Ovary (tissue), 7 donors: ENCODE measurements at regions not wholly inside any gene's neighbourhood (a gene's known extent, or its start where the extent isn't known, plus 50 kb on each side); places are given as distances from the start of the nearest gene placed in this dataset.

Experiments
- DNase-seq, 5 donors: peaks; one replicate each; pipeline ENCODE4 v3.0.0-alpha.2; 2019 to 2020
- H3K27ac ChIP-seq, 2 donors: fragments of 200-600 bp; one replicate each; pipeline versions ENCODE4 v1.5.1 to v1.8.0; 2019 to 2022
- H3K27me3 ChIP-seq: fragments of 200-600 bp; one replicate; pipeline ENCODE4 v1.8.0; 2022
- H3K36me3 ChIP-seq: fragments of 200-600 bp; sonication (generic); one replicate; pipeline ENCODE4 v1.5.1; 2019
- H3K4me1 ChIP-seq: one replicate; pipeline ENCODE4 v1.8.1; 2013; ENCODE audit warnings: mild to moderate bottlenecking, moderate library complexity; ENCODE audit not compliant: insufficient read depth
- H3K4me3 ChIP-seq: fragments of 200-600 bp; sonication (generic); one replicate; pipeline ENCODE4 v1.5.1; 2017
- H3K9me3 ChIP-seq, 2 donors: fragments of 200-600 bp in 1 of 2; sonication (generic) in 1 of 2; one replicate each; pipeline versions ENCODE4 v1.5.1 to v1.8.1; 2013 to 2019; ENCODE audit warnings: mild to moderate bottlenecking in 1 of 2, moderate library complexity in 1 of 2
- EP300 ChIP-seq: sonication (generic); formaldehyde crosslinking; IDR thresholded peaks from one replicate; pipeline ENCODE4 v1.6.1; 2017; ENCODE audit warnings: antibody characterized with exemption
- POLR2A ChIP-seq: fragments of 450-650 bp; IDR thresholded peaks from one replicate; pipeline ENCODE4 v1.6.1; 2017; ENCODE audit warnings: antibody characterized with exemption, mild to moderate bottlenecking, moderate library complexity
- WGBS, 3 donors: extraction: QIAGEN DNeasy Blood & Tissue Kit in 1 of 3; methylation state at CpG; one replicate each; pipeline versions ENCODE4 v1.1.5 to v1.1.7; 2013 to 2017; 5-methylcytosine and 5-hydroxymethylcytosine counted together
- intact Hi-C, 4 donors: fragments of 100-400 bp; cut with DNase I; formaldehyde crosslinking; loops; one replicate each; pipeline versions ENCODE4 v1.11.0 to v1.15.1; 2022 to 2023
- TF ChIP-seq, protein P1 (sequence below), 3 donors: fragments of 450-650 bp in 2 of 3; fragments of 200-600 bp in 1 of 3; IDR thresholded peaks; one replicate each; pipeline versions ENCODE4 v1.5.1 to v1.8.0; 2016 to 2022; ENCODE audit warnings: antibody characterized with exemption in 3 of 3, mild to moderate bottlenecking in 1 of 3
- donor health status: DM: no; HTN: no; CAD: no; lungs with moderate emphysema.
- donor health status: DM: no; HTN: no; CAD: no.
- donor health status: Bipolar disorder and iron deficiency.
- donor health status: DM: no; HTN: no; CAD: no.
- donor health status: DM: yes; HTN: yes; CAD: no.

DNA sequence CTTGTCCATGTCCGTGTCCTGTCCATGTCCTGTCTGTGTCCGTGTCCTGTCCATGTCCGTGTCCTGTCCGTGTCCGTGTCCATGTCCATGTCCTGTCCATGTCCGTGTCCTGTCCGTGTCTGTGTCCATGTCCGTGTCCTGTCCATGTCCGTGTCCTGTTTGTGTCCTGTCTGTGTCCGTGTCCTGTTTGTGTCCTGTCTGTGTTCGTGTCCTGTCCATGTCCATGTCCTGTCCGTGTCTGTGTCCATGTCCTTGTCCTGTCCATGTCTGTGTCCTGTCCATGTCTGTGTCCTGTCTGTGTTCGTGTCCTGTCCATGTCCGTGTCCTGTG lies 55.0 kb upstream of the BHLHE23 start:
- Histone ChIP-seq H3K9me3 (no peaks in the 10 kb centered on the region), H3K27ac (no peak overlapping the region), H3K36me3 (no peaks in the 10 kb centered on the region), H3K4me3 (no peak overlapping the region), H3K27me3 (no peaks in the 10 kb centered on the region), H3K4me1 (no peaks in the 10 kb centered on the region)
- peak in 1 of 5 donors; percentile 12 for DNase-seq
- intact Hi-C loops, result no loop called here
- 83 to 93% (median 87%) methylated on average over 14 of the region's 14 CpGs for WGBS, 3 donors
- TF ChIP-seq POLR2A (no peak), EP300 (no peak)
- TF ChIP-seq, protein P1, sequence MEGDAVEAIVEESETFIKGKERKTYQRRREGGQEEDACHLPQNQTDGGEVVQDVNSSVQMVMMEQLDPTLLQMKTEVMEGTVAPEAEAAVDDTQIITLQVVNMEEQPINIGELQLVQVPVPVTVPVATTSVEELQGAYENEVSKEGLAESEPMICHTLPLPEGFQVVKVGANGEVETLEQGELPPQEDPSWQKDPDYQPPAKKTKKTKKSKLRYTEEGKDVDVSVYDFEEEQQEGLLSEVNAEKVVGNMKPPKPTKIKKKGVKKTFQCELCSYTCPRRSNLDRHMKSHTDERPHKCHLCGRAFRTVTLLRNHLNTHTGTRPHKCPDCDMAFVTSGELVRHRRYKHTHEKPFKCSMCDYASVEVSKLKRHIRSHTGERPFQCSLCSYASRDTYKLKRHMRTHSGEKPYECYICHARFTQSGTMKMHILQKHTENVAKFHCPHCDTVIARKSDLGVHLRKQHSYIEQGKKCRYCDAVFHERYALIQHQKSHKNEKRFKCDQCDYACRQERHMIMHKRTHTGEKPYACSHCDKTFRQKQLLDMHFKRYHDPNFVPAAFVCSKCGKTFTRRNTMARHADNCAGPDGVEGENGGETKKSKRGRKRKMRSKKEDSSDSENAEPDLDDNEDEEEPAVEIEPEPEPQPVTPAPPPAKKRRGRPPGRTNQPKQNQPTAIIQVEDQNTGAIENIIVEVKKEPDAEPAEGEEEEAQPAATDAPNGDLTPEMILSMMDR (IDR thresholded peaks at IDR 0.05), result no peak

DNA sequence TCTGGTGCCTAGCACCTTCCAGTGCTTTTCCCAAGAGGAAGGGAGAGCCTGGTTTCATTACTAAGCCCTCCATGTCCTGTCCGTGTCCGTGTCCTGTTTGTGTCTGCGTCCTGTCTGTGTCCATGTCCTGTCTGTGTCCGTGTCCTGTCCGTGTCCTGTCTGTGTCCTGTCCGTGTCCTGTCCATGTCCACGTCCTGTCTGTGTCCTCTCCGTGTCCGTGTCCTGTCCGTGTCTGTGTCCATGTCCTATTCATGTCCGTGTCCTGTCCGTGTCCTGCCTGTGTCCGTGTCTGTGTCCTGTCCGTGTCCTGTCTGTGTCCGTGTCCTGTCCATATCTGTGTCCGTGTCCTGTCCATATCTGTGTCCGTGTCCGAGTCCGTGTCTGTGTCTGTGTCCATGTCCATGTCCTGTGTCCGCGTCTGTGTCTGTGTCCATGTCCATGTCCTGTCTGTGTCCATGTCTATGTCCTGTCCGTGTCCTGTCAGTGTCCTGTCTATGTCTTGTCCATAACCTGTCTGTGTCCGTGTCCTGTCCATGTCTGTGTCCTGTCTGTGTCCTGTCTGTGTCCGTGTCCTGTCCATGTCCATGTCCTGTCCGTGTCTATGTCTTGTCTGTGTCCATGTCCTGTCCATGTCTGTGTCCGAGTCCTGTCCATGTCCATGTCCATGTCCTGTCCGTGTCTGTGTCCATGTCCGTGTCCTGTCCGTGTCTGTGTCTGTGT lies 54.4 kb upstream of the BHLHE23 start:
- no peak overlapping the region for H3K27ac ChIP-seq
- intact Hi-C loops, result no loop called here
- H3K4me3 ChIP-seq, result no peak overlapping the region
- DNase-seq, result peak in 1 of 5 donors; percentile 20
- TF ChIP-seq, protein P1 (IDR thresholded peaks at IDR 0.05), result no peak
- no peak for TF ChIP-seq EP300
- TF ChIP-seq POLR2A, result no peak
- H3K4me1 ChIP-seq, result no peaks in the 10 kb centered on the region
- WGBS, 3 donors, result 91 to 92% (median 91%) methylated on average over 29 of the region's 29 CpGs
- no peaks in the 10 kb centered on the region for H3K27me3 ChIP-seq
- no peaks in the 10 kb centered on the region for H3K36me3 ChIP-seq
- no peaks in the 10 kb centered on the region for H3K9me3 ChIP-seq

DNA sequence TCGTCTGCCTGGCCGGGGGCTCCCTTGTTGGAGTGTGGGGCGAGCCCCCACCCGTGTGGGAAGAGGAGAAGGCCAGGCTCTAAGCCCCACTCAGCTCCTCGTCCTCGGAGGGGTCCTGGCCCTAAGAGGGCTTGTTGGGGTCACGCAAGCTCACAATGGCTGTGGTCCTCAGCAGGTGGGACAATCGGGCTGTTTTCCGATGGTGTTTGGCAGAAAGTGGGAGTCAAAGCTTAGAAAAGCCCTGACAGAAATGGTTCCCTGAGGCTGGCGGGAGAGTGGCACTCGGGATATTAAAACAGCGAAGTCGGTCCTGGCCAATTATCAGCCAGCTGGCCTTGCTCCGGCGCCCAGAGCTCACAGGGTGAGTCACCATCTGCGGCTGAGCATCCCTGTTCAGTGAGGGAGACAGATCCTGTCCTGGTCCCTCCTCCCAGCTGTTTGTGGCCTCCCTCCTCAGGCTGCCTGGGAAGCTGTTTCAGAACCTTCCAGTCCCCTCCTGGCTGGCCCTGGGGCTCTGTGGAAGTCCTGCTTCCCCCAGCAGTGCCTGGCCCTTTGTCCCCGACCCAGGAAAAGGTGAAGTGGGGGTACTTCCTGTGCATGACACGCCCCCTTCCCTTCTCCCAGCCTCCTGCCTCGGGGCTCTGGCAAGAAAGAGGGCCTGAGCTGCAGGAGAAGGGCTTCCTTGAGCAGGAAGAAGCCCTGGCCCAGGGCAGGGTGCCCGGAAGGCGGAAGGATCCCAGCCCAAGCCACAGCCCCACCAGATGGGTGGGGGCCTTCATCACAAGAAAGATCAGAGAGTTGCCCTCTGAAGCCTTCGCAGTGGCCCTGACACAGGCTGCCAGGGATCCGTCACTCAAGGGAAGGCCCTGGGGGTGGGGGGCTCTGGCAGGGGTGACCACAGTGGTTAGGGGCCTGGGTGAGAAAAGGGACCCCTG lies 53.6 kb upstream of the BHLHE23 start:
- H3K27ac ChIP-seq, result no peak overlapping the region
- no peaks in the 10 kb centered on the region for H3K36me3 ChIP-seq
- intact Hi-C loops, result no loop called here
- DNase-seq, result peak in 1 of 5 donors; percentile 15
- H3K27me3 ChIP-seq, result no peaks in the 10 kb centered on the region
- TF ChIP-seq, protein P1 (IDR thresholded peaks at IDR 0.05), result no peak
- TF ChIP-seq EP300, result no peak
- no peak for TF ChIP-seq POLR2A
- 52 to 54% (median 53%) methylated on average over 23 of the region's 23 CpGs for WGBS, 3 donors
- H3K4me3 ChIP-seq, result no peak overlapping the region
- no peaks in the 10 kb centered on the region for H3K9me3 ChIP-seq
- H3K4me1 ChIP-seq, result no peaks in the 10 kb centered on the region

DNA sequence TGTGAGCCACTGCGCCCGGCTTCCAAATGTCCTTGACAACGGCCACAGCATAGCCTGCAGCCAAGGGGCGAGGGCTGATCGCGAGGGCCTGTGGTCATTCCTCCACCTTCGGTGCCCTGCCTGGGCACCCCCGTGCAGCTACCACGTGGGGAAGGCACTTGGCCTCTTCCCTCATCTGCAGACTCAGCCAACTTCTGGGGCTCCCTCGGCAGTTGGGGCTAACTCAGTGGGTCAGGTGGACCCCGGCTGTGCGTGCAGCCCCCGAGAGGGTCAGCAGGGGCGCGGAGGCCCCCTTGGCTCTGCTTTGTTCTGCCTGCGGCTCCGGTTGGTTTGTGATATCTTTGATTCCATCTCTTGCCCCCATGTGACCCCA lies 52.9 kb upstream of the BHLHE23 start:
- peak in 1 of 5 donors; percentile 16 for DNase-seq
- no peaks in the 10 kb centered on the region for H3K27me3 ChIP-seq

More for the DNA sequence above, 52.9 kb upstream of the BHLHE23 start:
- Histone ChIP-seq H3K36me3 (no peaks in the 10 kb centered on the region), H3K4me1 (no peaks in the 10 kb centered on the region), H3K9me3 (no peaks in the 10 kb centered on the region), H3K27ac (no peak overlapping the region), H3K4me3 (no peak overlapping the region)
- intact Hi-C loops, result loop anchor here (5.0 to 10.0 kb wide), 4 partner anchors 115 to 185 kb away; partner anchors contain the start of gene BIRC7 (in 1 of the 4)
- 70 to 75% (median 73%) methylated on average over 17 of the region's 17 CpGs for WGBS, 3 donors
- TF ChIP-seq EP300, result no peak
- TF ChIP-seq, protein P1 (IDR thresholded peaks at IDR 0.05), result no peak
- TF ChIP-seq POLR2A, result no peak
